IMR-90 (cell line): ENCODE measurements at regions not wholly inside any gene's neighbourhood (a gene's known extent, or its start where the extent isn't known, plus 50 kb on each side); places are given as distances from the start of the nearest gene placed in this dataset.

Source experiments
- ATAC-seq: fragments of 200-7000 bp; cut with Tn5 transposase; 2 replicates; pipeline ENCODE4 v1.9.1; 2020; ENCODE audit warnings: low read depth, mild to moderate bottlenecking, moderate library complexity
- BruUV-seq: library from RNA; stranded (reverse); fragments of 400-500 nt; replicated peaks from 2 replicates; lab custom pipeline; 2021; lab: Mats Ljungman, UMichigan
- CTCF ChIA-PET: fragments of 300-600 bp; formaldehyde crosslinking; extraction: SDS; loops from one replicate; lab custom pipeline; 2021; ENCODE audit warnings: antibody characterized with exemption; lab: Yijun Ruan, JAX
- POLR2A ChIA-PET: fragments of 300-600 bp; sonication (Branson Sonifier 250); formaldehyde crosslinking; loops from one replicate; lab custom pipeline; 2022; ENCODE audit warnings: antibody characterized with exemption; ENCODE audit not compliant: unreplicated experiment; lab: Charles Lee
- DNase-seq: peaks from one replicate; pipeline ENCODE4 v3.0.0; 2013
- H2AFZ ChIP-seq: replicated peaks from 2 replicates; pipeline ENCODE3; 2013; ENCODE audit warnings: low read length, mild to moderate bottlenecking; ENCODE audit not compliant: poor library complexity
- H2AK5ac ChIP-seq: 2 replicates; pipeline ENCODE4 v1.6.1; 2013; ENCODE audit warnings: low read depth, low read length, inconsistent platforms
- H2AK9ac ChIP-seq: replicated peaks from 2 replicates; pipeline ENCODE3; 2013; ENCODE audit warnings: mild to moderate bottlenecking, low read depth, low read length, moderate library complexity; ENCODE audit not compliant: poor library complexity
- H2BK120ac ChIP-seq: 2 replicates; pipeline ENCODE4 v1.6.1; 2013; ENCODE audit warnings: low read depth, low read length, inconsistent platforms
- H2BK15ac ChIP-seq: 3 replicates; pipeline ENCODE4 v1.6.1; 2013; ENCODE audit warnings: low read depth, low read length, inconsistent platforms
- H2BK20ac ChIP-seq: 2 replicates; pipeline ENCODE4 v1.6.1; 2013; ENCODE audit warnings: low read depth, mild to moderate bottlenecking, inconsistent platforms, low read length, moderate library complexity
- H2BK5ac ChIP-seq: 2 replicates; pipeline ENCODE4 v1.6.1; 2013; ENCODE audit warnings: mild to moderate bottlenecking, low read depth, low read length, inconsistent platforms; ENCODE audit not compliant: poor library complexity, severe bottlenecking
- H3K14ac ChIP-seq: replicated peaks from 2 replicates; pipeline ENCODE4 v1.6.1; 2013; ENCODE audit warnings: low read depth, low read length, inconsistent platforms
- H3K18ac ChIP-seq: 2 replicates; pipeline ENCODE4 v1.6.1; 2013; ENCODE audit warnings: low read depth, low read length, control low read depth
- H3K23ac ChIP-seq: 2 replicates; pipeline ENCODE4 v1.6.1; 2013; ENCODE audit warnings: low read depth, low read length, inconsistent platforms
- H3K27ac ChIP-seq: 2 replicates; pipeline ENCODE4 v1.5.1; 2013; ENCODE audit warnings: mild to moderate bottlenecking, control low read depth, low read length; ENCODE audit not compliant: insufficient read depth
- H3K27me3 ChIP-seq: 2 replicates; pipeline ENCODE4 v1.6.1; 2013; ENCODE audit warnings: low read length; ENCODE audit not compliant: control insufficient read depth, insufficient read depth
- H3K36me3 ChIP-seq: 2 replicates; pipeline ENCODE4 v1.6.1; 2013; ENCODE audit warnings: low read length, mixed read lengths; ENCODE audit not compliant: control insufficient read depth, insufficient read depth
- H3K4ac ChIP-seq: 2 replicates; pipeline ENCODE4 v1.6.1; 2013; ENCODE audit warnings: low read depth, low read length, inconsistent platforms
- H3K4me1 ChIP-seq: 2 replicates; pipeline ENCODE4 v1.6.1; 2013; ENCODE audit warnings: low read length, mixed read lengths; ENCODE audit not compliant: control insufficient read depth, insufficient read depth
- H3K4me2 ChIP-seq: 2 replicates; pipeline ENCODE4 v1.6.1; 2013; ENCODE audit warnings: low read depth, mild to moderate bottlenecking, control low read depth, low read length, moderate library complexity
- H3K4me3 ChIP-seq: 2 replicates; pipeline ENCODE4 v1.5.1; 2013; ENCODE audit warnings: low read depth, mild to moderate bottlenecking, control low read depth, low read length, moderate library complexity; ENCODE audit not compliant: insufficient read depth
- H3K56ac ChIP-seq: 2 replicates; pipeline ENCODE4 v1.6.1; 2013; ENCODE audit warnings: low read length, inconsistent platforms; ENCODE audit not compliant: insufficient read depth; ENCODE audit errors: extremely low read depth
- H3K79me1 ChIP-seq, 2 experiments: 2 replicates each; pipeline ENCODE4 v1.6.1; 2013; ENCODE audit warnings: low read length in 2 of 2, inconsistent platforms in 1 of 2, low read depth in 1 of 2
- H3K9ac ChIP-seq: 2 replicates; pipeline ENCODE4 v1.6.1; 2013; ENCODE audit warnings: low read depth, low read length, control low read depth
- H3K9me1 ChIP-seq: 2 replicates; pipeline ENCODE4 v1.6.1; 2013; ENCODE audit warnings: low read length, inconsistent platforms; ENCODE audit not compliant: insufficient read depth
- H3K9me3 ChIP-seq: 2 replicates; pipeline ENCODE4 v1.6.1; 2013; ENCODE audit warnings: low read length; ENCODE audit not compliant: control insufficient read depth, insufficient read depth
- H4K20me1 ChIP-seq: 2 replicates; pipeline ENCODE4 v1.6.1; 2013; ENCODE audit warnings: low read length, inconsistent platforms; ENCODE audit not compliant: insufficient read depth
- H4K5ac ChIP-seq: 2 replicates; pipeline ENCODE4 v1.6.1; 2013; ENCODE audit warnings: mild to moderate bottlenecking, low read depth, low read length, control low read depth
- H4K8ac ChIP-seq, 2 experiments: 2 replicates each; pipeline ENCODE4 v1.6.1; 2013; ENCODE audit warnings: low read depth in 2 of 2, low read length in 2 of 2, control low read depth in 1 of 2, inconsistent platforms in 1 of 2
- H4K91ac ChIP-seq: 2 replicates; pipeline ENCODE4 v1.6.1; 2013; ENCODE audit warnings: low read depth, low read length, inconsistent platforms; ENCODE audit not compliant: insufficient read depth
- BHLHE40 ChIP-seq: fragments of 150-350 bp; IDR thresholded peaks from 2 replicates; pipeline ENCODE4 v1.6.1; 2016; ENCODE audit warnings: mild to moderate bottlenecking, low read depth, low read length
- CEBPB ChIP-seq: IDR thresholded peaks from 2 replicates; pipeline ENCODE4 v1.6.1; 2012; ENCODE audit warnings: low read depth, low read length, improper control_type of control experiment
- FOS ChIP-seq: fragments of 150-350 bp; IDR thresholded peaks from 2 replicates; pipeline ENCODE4 v1.6.1; 2016; ENCODE audit warnings: low read depth, low read length
- MAFK ChIP-seq: IDR thresholded peaks from 2 replicates; pipeline ENCODE4 v1.6.1; 2012; ENCODE audit warnings: low read depth, low read length, improper control_type of control experiment
- MAZ ChIP-seq: IDR thresholded peaks from 2 replicates; pipeline ENCODE4 v1.6.1; 2012; ENCODE audit warnings: low read depth, mild to moderate bottlenecking, low read length, improper control_type of control experiment, moderate library complexity, borderline replicate concordance
- MXI1 ChIP-seq: IDR thresholded peaks from 2 replicates; pipeline ENCODE4 v1.6.1; 2012; ENCODE audit warnings: low read depth, mild to moderate bottlenecking, low read length, moderate library complexity, borderline replicate concordance
- NFE2L2 ChIP-seq: fragments of 150-350 bp; IDR thresholded peaks from 2 replicates; pipeline ENCODE4 v1.6.1; 2016; ENCODE audit warnings: low read depth, mild to moderate bottlenecking, low read length
- POLR2A ChIP-seq: IDR thresholded peaks from 2 replicates; pipeline ENCODE4 v1.6.1; 2012; ENCODE audit warnings: mild to moderate bottlenecking, low read depth, low read length
- RAD21 ChIP-seq: IDR thresholded peaks from 2 replicates; pipeline ENCODE4 v1.6.1; 2012; ENCODE audit warnings: low read length, improper control_type of control experiment
- RCOR1 ChIP-seq: IDR thresholded peaks from 2 replicates; pipeline ENCODE4 v1.6.1; 2012; ENCODE audit warnings: mild to moderate bottlenecking, low read length, improper control_type of control experiment; ENCODE audit not compliant: insufficient replicate concordance
- RFX5 ChIP-seq: IDR thresholded peaks from 2 replicates; pipeline ENCODE4 v1.8.0; 2012; ENCODE audit warnings: low read depth, mild to moderate bottlenecking, low read length, moderate library complexity
- SMC3 ChIP-seq: fragments of 150-350 bp; IDR thresholded peaks from 2 replicates; pipeline ENCODE4 v1.6.1; 2016; ENCODE audit warnings: low read depth, mild to moderate bottlenecking, antibody characterized with exemption, low read length, moderate library complexity
- whole genome bisulfite sequencing, 2 experiments: methylation state at CpG; one replicate each; pipeline versions ENCODE4 v1.1.5 to v1.1.7; 2013; ENCODE audit warnings: missing lambda C conversion rate in 2 of 2; ENCODE audit not compliant: insufficient read length in 1 of 2; ENCODE audit errors: extremely low coverage in 2 of 2; 5-methylcytosine and 5-hydroxymethylcytosine counted together
- dilution Hi-C: fragments of 300-500 bp; cut with HindIII; formaldehyde crosslinking; loops from one replicate; pipeline ENCODE4 v1.14.3; 2018; ENCODE audit warnings: low sequenced_read_pairs; ENCODE audit not compliant: unreplicated experiment
- in situ Hi-C: fragments of 300-500 bp; cut with MboI; formaldehyde crosslinking; loops from 3 replicates; pipeline ENCODE4 v1.14.3; 2019; ENCODE audit warnings: low sequenced_read_pairs, inconsistent platforms, mixed read lengths
- intact Hi-C: fragments of 100-400 bp; cut with micrococcal nuclease; formaldehyde crosslinking; loops from 2 replicates; pipeline ENCODE4 v1.10.0; 2022
- TF ChIP-seq, protein P1 (sequence below): conservative IDR thresholded peaks from 2 replicates; pipeline ENCODE4 v1.5.1; 2012; ENCODE audit warnings: mild to moderate bottlenecking, low read depth, low read length, improper control_type of control experiment
- TF ChIP-seq, protein P2 (sequence below): fragments of 150-350 bp; IDR thresholded peaks from 2 replicates; pipeline ENCODE4 v1.6.1; 2017; ENCODE audit warnings: mild to moderate bottlenecking, antibody characterized with exemption, low read length, low read depth
- TF ChIP-seq, protein P3 (sequence below): fragments of 150-350 bp; IDR thresholded peaks from 2 replicates; pipeline ENCODE4 v1.6.1; 2016; ENCODE audit warnings: low read depth, mild to moderate bottlenecking, low read length, moderate library complexity, borderline replicate concordance

DNA sequence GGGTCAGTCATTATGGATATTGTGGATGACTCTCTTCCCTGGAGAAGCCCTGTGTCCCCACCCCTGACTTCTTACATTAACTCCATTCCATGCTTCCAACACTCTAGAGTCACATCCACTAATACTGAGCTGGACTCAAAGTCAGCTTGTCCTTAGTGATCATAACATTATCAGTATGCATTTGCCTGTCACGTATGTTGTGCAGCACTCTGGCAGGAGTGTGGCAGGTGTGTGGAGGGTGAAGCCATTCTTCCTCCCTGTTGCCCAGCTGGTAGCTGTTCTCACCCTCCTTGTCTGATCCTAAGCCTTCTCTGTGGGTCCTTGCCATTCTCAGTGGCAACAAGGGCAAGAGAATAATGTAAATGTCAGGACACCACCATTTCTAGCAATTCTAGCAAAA lies 334.1 kb upstream of the RAB6C start:
- Histone ChIP-seq H3K9ac (no peak overlapping the region), H4K8ac (no peak overlapping the region), H3K27ac (no peak overlapping the region), H2BK5ac (no peak overlapping the region), H3K9me1 (no peaks in the 10 kb centered on the region), H3K23ac (no peak overlapping the region), H2BK20ac (no peak overlapping the region), H3K56ac (no peak overlapping the region), H3K36me3 (no peaks in the 10 kb centered on the region), H2BK15ac (no peak overlapping the region), H3K4ac (no peak overlapping the region), H3K4me2 (no peak overlapping the region), H4K5ac (no peak overlapping the region), H2AK9ac (no peak overlapping the region), H2AK5ac (no peak overlapping the region), H3K14ac (no peak overlapping the region), H3K27me3 (no peaks in the 10 kb centered on the region), H2AFZ (no peak overlapping the region), H3K4me1 (no peaks in the 10 kb centered on the region), H3K79me1 (no peaks in the 10 kb centered on the region), H2BK120ac (no peak overlapping the region), H3K18ac (no peak overlapping the region), H3K4me3 (no peak overlapping the region), H4K20me1 (no peaks in the 10 kb centered on the region), H4K91ac (no peak overlapping the region), H3K9me3 (peaks cover 15% of the 10 kb centered on the region)
- dilution Hi-C loops (no loop called here), intact Hi-C loops (no loop called here), in situ Hi-C loops (no loop called here)
- DNase-seq (no peak), ATAC-seq (no peak)
- ChIA-PET POLR2A (no interaction called here), CTCF (interaction anchor here (0.6 kb wide), 1 partner anchor 40 kb away, joined by 3 read pairs; no protein-coding TSS in a partner anchor)
- TF ChIP-seq SMC3 (no peak), RCOR1 (no peak), FOS (no peak), RAD21 (no peak), POLR2A (no peak), MAFK (no peak), MAZ (no peak), NFE2L2 (no peak), MXI1 (no peak), BHLHE40 (no peak), CEBPB (no peak), RFX5 (no peak)
- TF ChIP-seq, protein P1, sequence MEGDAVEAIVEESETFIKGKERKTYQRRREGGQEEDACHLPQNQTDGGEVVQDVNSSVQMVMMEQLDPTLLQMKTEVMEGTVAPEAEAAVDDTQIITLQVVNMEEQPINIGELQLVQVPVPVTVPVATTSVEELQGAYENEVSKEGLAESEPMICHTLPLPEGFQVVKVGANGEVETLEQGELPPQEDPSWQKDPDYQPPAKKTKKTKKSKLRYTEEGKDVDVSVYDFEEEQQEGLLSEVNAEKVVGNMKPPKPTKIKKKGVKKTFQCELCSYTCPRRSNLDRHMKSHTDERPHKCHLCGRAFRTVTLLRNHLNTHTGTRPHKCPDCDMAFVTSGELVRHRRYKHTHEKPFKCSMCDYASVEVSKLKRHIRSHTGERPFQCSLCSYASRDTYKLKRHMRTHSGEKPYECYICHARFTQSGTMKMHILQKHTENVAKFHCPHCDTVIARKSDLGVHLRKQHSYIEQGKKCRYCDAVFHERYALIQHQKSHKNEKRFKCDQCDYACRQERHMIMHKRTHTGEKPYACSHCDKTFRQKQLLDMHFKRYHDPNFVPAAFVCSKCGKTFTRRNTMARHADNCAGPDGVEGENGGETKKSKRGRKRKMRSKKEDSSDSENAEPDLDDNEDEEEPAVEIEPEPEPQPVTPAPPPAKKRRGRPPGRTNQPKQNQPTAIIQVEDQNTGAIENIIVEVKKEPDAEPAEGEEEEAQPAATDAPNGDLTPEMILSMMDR: no peak
- TF ChIP-seq, protein P2, sequence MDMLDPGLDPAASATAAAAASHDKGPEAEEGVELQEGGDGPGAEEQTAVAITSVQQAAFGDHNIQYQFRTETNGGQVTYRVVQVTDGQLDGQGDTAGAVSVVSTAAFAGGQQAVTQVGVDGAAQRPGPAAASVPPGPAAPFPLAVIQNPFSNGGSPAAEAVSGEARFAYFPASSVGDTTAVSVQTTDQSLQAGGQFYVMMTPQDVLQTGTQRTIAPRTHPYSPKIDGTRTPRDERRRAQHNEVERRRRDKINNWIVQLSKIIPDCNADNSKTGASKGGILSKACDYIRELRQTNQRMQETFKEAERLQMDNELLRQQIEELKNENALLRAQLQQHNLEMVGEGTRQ: no peak
- TF ChIP-seq, protein P3, sequence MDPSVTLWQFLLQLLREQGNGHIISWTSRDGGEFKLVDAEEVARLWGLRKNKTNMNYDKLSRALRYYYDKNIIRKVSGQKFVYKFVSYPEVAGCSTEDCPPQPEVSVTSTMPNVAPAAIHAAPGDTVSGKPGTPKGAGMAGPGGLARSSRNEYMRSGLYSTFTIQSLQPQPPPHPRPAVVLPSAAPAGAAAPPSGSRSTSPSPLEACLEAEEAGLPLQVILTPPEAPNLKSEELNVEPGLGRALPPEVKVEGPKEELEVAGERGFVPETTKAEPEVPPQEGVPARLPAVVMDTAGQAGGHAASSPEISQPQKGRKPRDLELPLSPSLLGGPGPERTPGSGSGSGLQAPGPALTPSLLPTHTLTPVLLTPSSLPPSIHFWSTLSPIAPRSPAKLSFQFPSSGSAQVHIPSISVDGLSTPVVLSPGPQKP: no peak
- no TSS peak for BruUV-seq
- whole genome bisulfite sequencing, 2 experiments: no CpG with 5 or more reads among the region's 1 CpG
